ENCODE measurements at regions not wholly inside any gene's neighbourhood (a gene's known extent, or its start where the extent isn't known, plus 50 kb on each side); places are given as distances from the start of the nearest gene placed in this dataset.

GRCh38 chr2:225104321-225104720 lies 62.1 kb upstream of the DOCK10 start:
- no peak for TF ChIP-seq CTCF (IDR thresholded peaks at IDR 0.05; ENCODE audit: insufficient read depth, low read length)
- no peak for TF ChIP-seq POLR2AphosphoS5 (IDR thresholded peaks at IDR 0.05; ENCODE audit: low read depth)
- TF ChIP-seq GABPA (IDR thresholded peaks at IDR 0.05; ENCODE audit: low read depth): no peak
